ENCODE measurements at regions not wholly inside any gene's neighbourhood (a gene's known extent, or its start where the extent isn't known, plus 50 kb on each side); places are given as distances from the start of the nearest gene placed in this dataset.
"Not testable (repeated sequence)": the region's sequence is repeated elsewhere in the genome, so short reads cannot be mapped to it uniquely, and the experiment has no call there.

GRCh38 chr7:54315955-54316354 lies 226.2 kb upstream of the VSTM2A start:
- not testable (repeated sequence) for TF ChIP-seq POLR2AphosphoS5 (IDR thresholded peaks at IDR 0.05)
- TF ChIP-seq, protein P1, sequence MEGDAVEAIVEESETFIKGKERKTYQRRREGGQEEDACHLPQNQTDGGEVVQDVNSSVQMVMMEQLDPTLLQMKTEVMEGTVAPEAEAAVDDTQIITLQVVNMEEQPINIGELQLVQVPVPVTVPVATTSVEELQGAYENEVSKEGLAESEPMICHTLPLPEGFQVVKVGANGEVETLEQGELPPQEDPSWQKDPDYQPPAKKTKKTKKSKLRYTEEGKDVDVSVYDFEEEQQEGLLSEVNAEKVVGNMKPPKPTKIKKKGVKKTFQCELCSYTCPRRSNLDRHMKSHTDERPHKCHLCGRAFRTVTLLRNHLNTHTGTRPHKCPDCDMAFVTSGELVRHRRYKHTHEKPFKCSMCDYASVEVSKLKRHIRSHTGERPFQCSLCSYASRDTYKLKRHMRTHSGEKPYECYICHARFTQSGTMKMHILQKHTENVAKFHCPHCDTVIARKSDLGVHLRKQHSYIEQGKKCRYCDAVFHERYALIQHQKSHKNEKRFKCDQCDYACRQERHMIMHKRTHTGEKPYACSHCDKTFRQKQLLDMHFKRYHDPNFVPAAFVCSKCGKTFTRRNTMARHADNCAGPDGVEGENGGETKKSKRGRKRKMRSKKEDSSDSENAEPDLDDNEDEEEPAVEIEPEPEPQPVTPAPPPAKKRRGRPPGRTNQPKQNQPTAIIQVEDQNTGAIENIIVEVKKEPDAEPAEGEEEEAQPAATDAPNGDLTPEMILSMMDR (IDR thresholded peaks at IDR 0.05 in 8 of 11, conservative IDR thresholded peaks at IDR 0.05 in 3 of 11), result not testable (repeated sequence)

Measured in spleen (tissue), 7 donors.